NCI-H1092 (cell line): ENCODE measurements at regions not wholly inside any gene's neighbourhood (a gene's known extent, or its start where the extent isn't known, plus 50 kb on each side); places are given as distances from the start of the nearest gene placed in this dataset.
A peak's percentile ranks its signal among the peaks of the same experiment; 100 is the strongest.

ENCODE experiments used
- DNase-seq: peaks from one replicate; lab custom pipeline; 2025; lab: John Stamatoyannopoulos, UW

GRCh38 chr14:53464376-53464775 is 311.3 kb upstream of the DDHD1 start:
- DNase-seq = no peak

- no peak for DNase-seq
Observed at GRCh38 chr14:53462931-53463778, 310.0 kb upstream of the DDHD1 start.

- no peak for DNase-seq
Observed at GRCh38 chr14:53461858-53462257, 308.7 kb upstream of the DDHD1 start.

GRCh38 chr14:53460544-53460943 is 307.4 kb upstream of the DDHD1 start:
- DNase-seq = no peak

GRCh38 chr14:53458368-53458814 is 305.3 kb upstream of the DDHD1 start:
- DNase-seq = no peak

- no peak for DNase-seq
Observed at GRCh38 chr14:53456931-53457330, 303.8 kb upstream of the DDHD1 start.

GRCh38 chr14:53452005-53452673 is 299.0 kb upstream of the DDHD1 start:
- no peak for DNase-seq

- peak; percentile 79 for DNase-seq
Observed at GRCh38 chr14:53450871-53451270, 297.7 kb upstream of the DDHD1 start.

GRCh38 chr14:53448682-53449081 is 295.6 kb upstream of the DDHD1 start:
- DNase-seq = no peak

- DNase-seq = no peak
Observed at GRCh38 chr14:53444677-53445312, 291.7 kb upstream of the DDHD1 start.

GRCh38 chr14:53441789-53442188 is 288.7 kb upstream of the DDHD1 start:
- DNase-seq = no peak

GRCh38 chr14:53437858-53438257 is 284.7 kb upstream of the DDHD1 start:
- no peak for DNase-seq

- no peak for DNase-seq
Observed at GRCh38 chr14:53432378-53432802, 279.3 kb upstream of the DDHD1 start.

- DNase-seq = no peak
Observed at GRCh38 chr14:53430870-53431269, 277.7 kb upstream of the DDHD1 start.

GRCh38 chr14:53412819-53413675 is 259.9 kb upstream of the DDHD1 start:
- DNase-seq = no peak

- DNase-seq = no peak
Observed at GRCh38 chr14:53411125-53411524, 258.0 kb upstream of the DDHD1 start.

GRCh38 chr14:53409969-53410368 is 256.8 kb upstream of the DDHD1 start:
- DNase-seq = no peak

- no peak for DNase-seq
Observed at GRCh38 chr14:53409289-53409688, 256.2 kb upstream of the DDHD1 start.

- no peak for DNase-seq
Observed at GRCh38 chr14:53408175-53408879, 255.2 kb upstream of the DDHD1 start.

GRCh38 chr14:53406519-53406918 is 253.4 kb upstream of the DDHD1 start:
- DNase-seq = no peak

GRCh38 chr14:53401646-53402045 is 248.5 kb upstream of the DDHD1 start:
- no peak for DNase-seq
